ENCODE measurements at regions not wholly inside any gene's neighbourhood (a gene's known extent, or its start where the extent isn't known, plus 50 kb on each side); places are given as distances from the start of the nearest gene placed in this dataset.

DNA sequence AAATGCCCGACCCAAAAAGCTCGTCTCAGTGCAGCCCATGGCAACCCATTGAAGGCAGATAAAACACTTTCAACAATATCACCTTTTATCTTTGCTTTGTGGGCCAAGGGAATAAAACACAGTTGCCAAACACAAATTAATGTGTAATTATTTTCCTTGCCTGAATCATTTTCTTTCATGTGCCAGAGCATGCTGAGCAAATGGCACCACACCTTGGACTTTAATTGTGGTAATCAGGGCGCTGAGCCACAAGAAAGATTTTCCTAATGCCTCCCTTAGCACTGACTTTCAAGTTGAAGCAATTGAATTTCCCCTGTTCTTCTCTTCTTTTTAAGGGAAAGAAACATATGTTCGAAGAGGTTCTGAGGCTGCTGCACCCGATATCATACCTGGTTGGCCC is 297.1 kb upstream of the MSX2 start:
- no peaks in the 10 kb centered on the region for H3K36me3 ChIP-seq (ENCODE audit: control insufficient read depth in 4 of 4, insufficient read depth in 3 of 4, low read depth in 1 of 4, low read length in 3 of 4)
- H3K27me3 ChIP-seq (ENCODE audit: control insufficient read depth in 4 of 4, insufficient read depth in 4 of 4, low read length in 3 of 4): peaks cover 0 to 7% (median 2%) of the 10 kb centered on the region in 4 donors
- 70% methylated on average over 5 of the region's 5 CpGs for WGBS
- TF ChIP-seq, protein P1, sequence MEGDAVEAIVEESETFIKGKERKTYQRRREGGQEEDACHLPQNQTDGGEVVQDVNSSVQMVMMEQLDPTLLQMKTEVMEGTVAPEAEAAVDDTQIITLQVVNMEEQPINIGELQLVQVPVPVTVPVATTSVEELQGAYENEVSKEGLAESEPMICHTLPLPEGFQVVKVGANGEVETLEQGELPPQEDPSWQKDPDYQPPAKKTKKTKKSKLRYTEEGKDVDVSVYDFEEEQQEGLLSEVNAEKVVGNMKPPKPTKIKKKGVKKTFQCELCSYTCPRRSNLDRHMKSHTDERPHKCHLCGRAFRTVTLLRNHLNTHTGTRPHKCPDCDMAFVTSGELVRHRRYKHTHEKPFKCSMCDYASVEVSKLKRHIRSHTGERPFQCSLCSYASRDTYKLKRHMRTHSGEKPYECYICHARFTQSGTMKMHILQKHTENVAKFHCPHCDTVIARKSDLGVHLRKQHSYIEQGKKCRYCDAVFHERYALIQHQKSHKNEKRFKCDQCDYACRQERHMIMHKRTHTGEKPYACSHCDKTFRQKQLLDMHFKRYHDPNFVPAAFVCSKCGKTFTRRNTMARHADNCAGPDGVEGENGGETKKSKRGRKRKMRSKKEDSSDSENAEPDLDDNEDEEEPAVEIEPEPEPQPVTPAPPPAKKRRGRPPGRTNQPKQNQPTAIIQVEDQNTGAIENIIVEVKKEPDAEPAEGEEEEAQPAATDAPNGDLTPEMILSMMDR (IDR thresholded peaks at IDR 0.05; ENCODE audit: low read depth, low read length, missing input control): no peak
- TF ChIP-seq, protein P2, sequence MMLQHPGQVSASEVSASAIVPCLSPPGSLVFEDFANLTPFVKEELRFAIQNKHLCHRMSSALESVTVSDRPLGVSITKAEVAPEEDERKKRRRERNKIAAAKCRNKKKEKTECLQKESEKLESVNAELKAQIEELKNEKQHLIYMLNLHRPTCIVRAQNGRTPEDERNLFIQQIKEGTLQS (IDR thresholded peaks at IDR 0.05): no peak
- no peak for TF ChIP-seq HNF4G (IDR thresholded peaks at IDR 0.05)
- TF ChIP-seq, protein P3, sequence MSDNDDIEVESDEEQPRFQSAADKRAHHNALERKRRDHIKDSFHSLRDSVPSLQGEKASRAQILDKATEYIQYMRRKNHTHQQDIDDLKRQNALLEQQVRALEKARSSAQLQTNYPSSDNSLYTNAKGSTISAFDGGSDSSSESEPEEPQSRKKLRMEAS (IDR thresholded peaks at IDR 0.05): no peak
- TF ChIP-seq FOXA2 (IDR thresholded peaks at IDR 0.05): no peak
- no peak for TF ChIP-seq GABPA (IDR thresholded peaks at IDR 0.05 in 1 of 2, conservative IDR thresholded peaks at IDR 0.05 in 1 of 2)
- TF ChIP-seq JUND (IDR thresholded peaks at IDR 0.05): no peak
- TF ChIP-seq NR2F2 (IDR thresholded peaks at IDR 0.05): no peak
- TF ChIP-seq YY1 (IDR thresholded peaks at IDR 0.05): no peak
- no peak for TF ChIP-seq HNF4A (conservative IDR thresholded peaks at IDR 0.05)
- TF ChIP-seq TAF1 (conservative IDR thresholded peaks at IDR 0.05): no peak
- no peak for TF ChIP-seq REST (IDR thresholded peaks at IDR 0.05)
- no peak for TF ChIP-seq EGR1 (IDR thresholded peaks at IDR 0.05; ENCODE audit: low read depth in 2 of 2)
- TF ChIP-seq ZBTB33 (IDR thresholded peaks at IDR 0.05): no peak
- no peak for TF ChIP-seq RXRA (IDR thresholded peaks at IDR 0.05)
- H3K9ac ChIP-seq (ENCODE audit: low read depth in 1 of 2, low read length in 2 of 2): no peak overlapping the region
- H3K4me1 ChIP-seq (ENCODE audit: control insufficient read depth in 4 of 4, insufficient read depth in 4 of 4, low read length in 3 of 4): no peaks in the 10 kb centered on the region
- no peak for DNase-seq (ENCODE audit: low spot score)
- no peak overlapping the region for H3K4me3 ChIP-seq (ENCODE audit: low read depth in 1 of 3, low read length in 3 of 3)
- no peaks in the 10 kb centered on the region for H3K9me3 ChIP-seq (ENCODE audit: control insufficient read depth in 4 of 4, low read length in 3 of 4)
- no peak overlapping the region for H3K27ac ChIP-seq (ENCODE audit: low read depth in 1 of 2, low read length in 2 of 2)

DNA sequence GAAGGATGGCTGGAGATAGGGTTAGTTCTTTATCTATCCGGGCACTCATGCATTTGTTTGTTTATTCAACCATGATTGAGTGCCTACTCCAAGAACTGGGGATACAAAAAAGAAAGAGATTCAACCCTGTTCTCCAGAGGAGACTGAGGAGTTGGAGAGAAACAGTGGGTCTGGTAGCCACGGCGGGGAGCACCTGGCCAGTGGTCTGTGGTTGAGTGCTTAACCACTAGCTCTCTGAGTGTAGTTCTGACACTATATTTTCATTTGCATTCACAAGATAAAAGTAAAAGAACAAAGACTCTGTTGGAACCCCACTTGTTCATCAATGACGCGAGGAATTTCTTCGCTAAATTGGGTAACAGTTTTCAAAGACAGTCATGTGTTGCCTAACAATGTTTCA is 295.5 kb upstream of the MSX2 start:
- Histone ChIP-seq H3K36me3 (ENCODE audit: control insufficient read depth in 4 of 4, insufficient read depth in 3 of 4, low read depth in 1 of 4, low read length in 3 of 4) (no peaks in the 10 kb centered on the region), H3K9me3 (ENCODE audit: control insufficient read depth in 4 of 4, low read length in 3 of 4) (no peaks in the 10 kb centered on the region), H3K27ac (ENCODE audit: low read depth in 1 of 2, low read length in 2 of 2) (no peak overlapping the region), H3K4me3 (ENCODE audit: low read depth in 1 of 3, low read length in 3 of 3) (no peak overlapping the region), H3K9ac (ENCODE audit: low read depth in 1 of 2, low read length in 2 of 2) (no peak overlapping the region), H3K4me1 (ENCODE audit: control insufficient read depth in 4 of 4, insufficient read depth in 4 of 4, low read length in 3 of 4) (no peaks in the 10 kb centered on the region), H3K27me3 (ENCODE audit: control insufficient read depth in 4 of 4, insufficient read depth in 4 of 4, low read length in 3 of 4) (peaks cover 0 to 9% (median 2%) of the 10 kb centered on the region in 4 donors)
- DNase-seq (ENCODE audit: low spot score): no peak
- 81% methylated on average over 6 of the region's 6 CpGs for WGBS
- TF ChIP-seq RAD21 (IDR thresholded peaks at IDR 0.05) (no peak), FOXA1 (IDR thresholded peaks at IDR 0.05) (no peak), TAF1 (conservative IDR thresholded peaks at IDR 0.05) (no peak), JUND (IDR thresholded peaks at IDR 0.05) (no peak), RXRA (IDR thresholded peaks at IDR 0.05) (no peak), REST (IDR thresholded peaks at IDR 0.05) (no peak), HNF4G (IDR thresholded peaks at IDR 0.05) (no peak), EGR1 (IDR thresholded peaks at IDR 0.05; ENCODE audit: low read depth in 2 of 2) (no peak), SP1 (IDR thresholded peaks at IDR 0.05) (no peak), GABPA (IDR thresholded peaks at IDR 0.05 in 1 of 2, conservative IDR thresholded peaks at IDR 0.05 in 1 of 2) (no peak)
- TF ChIP-seq, protein P3 (IDR thresholded peaks at IDR 0.05): no peak
- TF ChIP-seq, protein P2 (IDR thresholded peaks at IDR 0.05): no peak
